ENCODE measurements at regions not wholly inside any gene's neighbourhood (a gene's known extent, or its start where the extent isn't known, plus 50 kb on each side); places are given as distances from the start of the nearest gene placed in this dataset.

- Mint-ChIP-seq H3K9me3 (ENCODE audit: unreplicated experiment) (no peaks in the 10 kb centered on the region), H3K4me3 (ENCODE audit: unreplicated experiment) (no peak overlapping the region)
- no peak for TF ChIP-seq CTCF (IDR thresholded peaks at IDR 0.05)
These were observed 388.1 kb upstream of the GOT2 start for GRCh38 chr16:59122262-59122537.

GRCh38 chr16:59121411-59122261, 387.5 kb upstream of the GOT2 start:
- Mint-ChIP-seq H3K27ac (ENCODE audit: unreplicated experiment) (no peak overlapping the region), H3K4me1 (ENCODE audit: unreplicated experiment) (peaks cover 3% of the 10 kb centered on the region), H3K9me3 (ENCODE audit: unreplicated experiment) (no peaks in the 10 kb centered on the region), H3K4me3 (ENCODE audit: unreplicated experiment) (no peak overlapping the region), H3K36me3 (ENCODE audit: unreplicated experiment) (no peaks in the 10 kb centered on the region), H3K27me3 (ENCODE audit: unreplicated experiment) (no peaks in the 10 kb centered on the region)
- no peak for TF ChIP-seq CTCF (IDR thresholded peaks at IDR 0.05)
- DNase-seq (ENCODE audit: extremely low spot score, unreplicated experiment) = no peak

More at GRCh38 chr16:59122262-59122537, 388.1 kb upstream of the GOT2 start:
- no peak for DNase-seq (ENCODE audit: extremely low spot score, unreplicated experiment)
- H3K4me1 Mint-ChIP-seq (ENCODE audit: unreplicated experiment) = peaks cover 3% of the 10 kb centered on the region
- H3K27me3 Mint-ChIP-seq (ENCODE audit: unreplicated experiment) = no peaks in the 10 kb centered on the region
- H3K27ac Mint-ChIP-seq (ENCODE audit: unreplicated experiment) = no peak overlapping the region
- no peaks in the 10 kb centered on the region for H3K36me3 Mint-ChIP-seq (ENCODE audit: unreplicated experiment)

GRCh38 chr16:59116744-59117143, 382.6 kb upstream of the GOT2 start:
- TF ChIP-seq CTCF (IDR thresholded peaks at IDR 0.05) = no peak
- DNase-seq (ENCODE audit: extremely low spot score, unreplicated experiment) = no peak
- Mint-ChIP-seq H3K36me3 (ENCODE audit: unreplicated experiment) (no peaks in the 10 kb centered on the region), H3K4me1 (ENCODE audit: unreplicated experiment) (peaks cover 6% of the 10 kb centered on the region), H3K4me3 (ENCODE audit: unreplicated experiment) (no peak overlapping the region), H3K27ac (ENCODE audit: unreplicated experiment) (no peak overlapping the region), H3K27me3 (ENCODE audit: unreplicated experiment) (no peaks in the 10 kb centered on the region), H3K9me3 (ENCODE audit: unreplicated experiment) (no peaks in the 10 kb centered on the region)

- no peak for TF ChIP-seq CTCF (IDR thresholded peaks at IDR 0.05)
- Mint-ChIP-seq H3K4me3 (ENCODE audit: unreplicated experiment) (no peak overlapping the region), H3K27ac (ENCODE audit: unreplicated experiment) (no peak overlapping the region), H3K27me3 (ENCODE audit: unreplicated experiment) (no peaks in the 10 kb centered on the region), H3K9me3 (ENCODE audit: unreplicated experiment) (no peaks in the 10 kb centered on the region), H3K36me3 (ENCODE audit: unreplicated experiment) (no peaks in the 10 kb centered on the region), H3K4me1 (ENCODE audit: unreplicated experiment) (peaks cover 3% of the 10 kb centered on the region)
- no peak for DNase-seq (ENCODE audit: extremely low spot score, unreplicated experiment)
These were observed 380.7 kb upstream of the GOT2 start for GRCh38 chr16:59114790-59115189.

- Mint-ChIP-seq H3K27me3 (ENCODE audit: unreplicated experiment) (no peaks in the 10 kb centered on the region), H3K27ac (ENCODE audit: unreplicated experiment) (no peak overlapping the region)
These were observed 379.0 kb upstream of the GOT2 start for GRCh38 chr16:59113004-59113670.

More at GRCh38 chr16:59113004-59113670, 379.0 kb upstream of the GOT2 start:
- Mint-ChIP-seq H3K36me3 (ENCODE audit: unreplicated experiment) (no peaks in the 10 kb centered on the region), H3K9me3 (ENCODE audit: unreplicated experiment) (no peaks in the 10 kb centered on the region), H3K4me3 (ENCODE audit: unreplicated experiment) (no peak overlapping the region), H3K4me1 (ENCODE audit: unreplicated experiment) (peaks cover 3% of the 10 kb centered on the region)
- TF ChIP-seq CTCF (IDR thresholded peaks at IDR 0.05) = no peak
- no peak for DNase-seq (ENCODE audit: extremely low spot score, unreplicated experiment)
